Endothelial cell of umbilical vein (primary cell): ENCODE measurements at regions not wholly inside any gene's neighbourhood (a gene's known extent, or its start where the extent isn't known, plus 50 kb on each side); places are given as distances from the start of the nearest gene placed in this dataset.

Source experiments
- BruUV-seq: library from RNA; stranded (reverse); fragments of 400-500 nt; replicated peaks from 2 replicates; lab custom pipeline; 2021; lab: Mats Ljungman, UMichigan
- CTCF ChIA-PET: fragments of 300-600, 350-600 bp; sonication (Branson Sonifier 250); formaldehyde crosslinking; loops from one replicate; lab custom pipeline; 2021; ENCODE audit warnings: antibody characterized with exemption, inconsistent platforms; lab: Charles Lee
- POLR2A ChIA-PET: fragments of 300-600, 350-600 bp; sonication (Branson Sonifier 250); formaldehyde crosslinking; loops from one replicate; lab custom pipeline; 2021; ENCODE audit warnings: antibody characterized with exemption, inconsistent platforms; lab: Charles Lee
- DNase-seq: peaks from one replicate; pipeline ENCODE4 v3.0.0-alpha.2; 2011; ENCODE audit warnings: low read depth, low spot score
- FAIRE-seq: peaks from 2 replicates; lab custom pipeline; 2011; peaks lifted over from hg19 to GRCh38; lab: Jason Lieb, UNC
- H2AFZ ChIP-seq: 2 replicates; pipeline ENCODE4 v1.6.0; 2012; ENCODE audit warnings: low read depth, low read length, control low read depth, inconsistent platforms
- H3K27ac ChIP-seq: 2 replicates; pipeline ENCODE4 v1.5.1; 2011; ENCODE audit warnings: low read depth, mild to moderate bottlenecking, control low read depth, low read length, moderate library complexity; ENCODE audit not compliant: insufficient read depth
- H3K27me3 ChIP-seq, 2 experiments: 2 replicates each; pipeline versions ENCODE4 v1.6.0 to v1.6.1; 2011; ENCODE audit warnings: low read length in 2 of 2, mixed read lengths in 1 of 2; ENCODE audit not compliant: control insufficient read depth in 2 of 2, insufficient read depth in 2 of 2
- H3K36me3 ChIP-seq, 2 experiments: 2 replicates in 1 of 2; 3 replicates in 1 of 2; pipeline ENCODE4 v1.5.1; 2011; ENCODE audit warnings: low read length in 2 of 2, mild to moderate bottlenecking in 1 of 2, moderate library complexity in 1 of 2; ENCODE audit not compliant: control insufficient read depth in 2 of 2, insufficient read depth in 2 of 2; ENCODE audit errors: extremely low read depth in 1 of 2
- H3K4me1 ChIP-seq: 3 replicates; pipeline ENCODE4 v1.5.1; 2011; ENCODE audit warnings: mild to moderate bottlenecking, low read length; ENCODE audit not compliant: control insufficient read depth, insufficient read depth; ENCODE audit errors: extremely low read depth
- H3K4me2 ChIP-seq: 2 replicates; pipeline ENCODE4 v1.6.1; 2011; ENCODE audit warnings: low read length, control low read depth, mixed read lengths; ENCODE audit not compliant: insufficient read depth
- H3K4me3 ChIP-seq, 3 experiments: fragments of 200-600 bp in 1 of 3; sonication (generic), shearing (Covaris generic) in 1 of 3; replicated peaks in 1 of 3; 2 replicates each; pipeline ENCODE4 v1.5.1; 2011 to 2016; ENCODE audit warnings: control low read depth in 3 of 3, low read length in 3 of 3, mild to moderate bottlenecking in 2 of 3, inconsistent platforms in 1 of 3, low read depth in 1 of 3, moderate library complexity in 1 of 3; ENCODE audit not compliant: insufficient read depth in 1 of 3
- H3K79me2 ChIP-seq: 2 replicates; pipeline ENCODE4 v1.6.0; 2012; ENCODE audit warnings: low read length, inconsistent platforms; ENCODE audit not compliant: control insufficient read depth, insufficient read depth
- H3K9ac ChIP-seq: replicated peaks from 2 replicates; pipeline ENCODE3; 2011; ENCODE audit warnings: low read length, control low read depth; ENCODE audit not compliant: insufficient read depth; ENCODE audit errors: extremely low read depth
- H3K9me1 ChIP-seq: replicated peaks from 3 replicates; pipeline ENCODE4 v1.6.0; 2011; ENCODE audit warnings: mild to moderate bottlenecking, low read length; ENCODE audit not compliant: control insufficient read depth, insufficient read depth; ENCODE audit errors: extremely low read depth
- H3K9me3 ChIP-seq: replicated peaks from 2 replicates; pipeline ENCODE4 v1.5.1; 2012; ENCODE audit warnings: low read length, inconsistent platforms; ENCODE audit not compliant: control insufficient read depth, insufficient read depth
- H4K20me1 ChIP-seq: replicated peaks from 2 replicates; pipeline ENCODE3; 2011; ENCODE audit warnings: mild to moderate bottlenecking, low read length; ENCODE audit not compliant: control insufficient read depth, insufficient read depth; ENCODE audit errors: extremely low read depth
- CTCF ChIP-seq, 2 donors: IDR thresholded peaks; 1 replicate in 1 of 2; 2 replicates in 1 of 2; pipeline ENCODE4 v1.5.1; 2011; ENCODE audit warnings: low read length in 2 of 2, mild to moderate bottlenecking in 2 of 2, moderate library complexity in 2 of 2, control low read depth in 1 of 2, inconsistent platforms in 1 of 2, low read depth in 1 of 2; ENCODE audit not compliant: insufficient read depth in 1 of 2; ENCODE audit errors: extremely low read depth in 1 of 2
- EZH2 ChIP-seq: IDR thresholded peaks from 2 replicates; pipeline ENCODE4 v1.6.1; 2012; ENCODE audit warnings: borderline replicate concordance, low read depth, mild to moderate bottlenecking, moderate library complexity, low read length, inconsistent platforms; ENCODE audit not compliant: severe bottlenecking
- FOS ChIP-seq: IDR thresholded peaks from 2 replicates; pipeline ENCODE4 v1.6.1; 2011; ENCODE audit warnings: mild to moderate bottlenecking, low read length, moderate library complexity, borderline replicate concordance; ENCODE audit not compliant: insufficient read depth
- GATA2 ChIP-seq: IDR thresholded peaks from 2 replicates; pipeline ENCODE4 v1.7.0; 2011; ENCODE audit warnings: low read depth, mild to moderate bottlenecking, moderate library complexity, mixed read lengths, low read length; ENCODE audit not compliant: insufficient read length, insufficient read depth
- JUN ChIP-seq: IDR thresholded peaks from 2 replicates; pipeline ENCODE4 v1.6.1; 2011; ENCODE audit warnings: borderline replicate concordance, low read depth; ENCODE audit not compliant: insufficient read length, insufficient read depth
- MAX ChIP-seq: IDR thresholded peaks from 2 replicates; pipeline ENCODE4 v1.6.1; 2011; ENCODE audit not compliant: insufficient read depth, insufficient read length
- MYC ChIP-seq: IDR thresholded peaks from one replicate; pipeline ENCODE4 v1.6.1; 2011; ENCODE audit warnings: mild to moderate bottlenecking, low read depth, low read length
- POLR2A ChIP-seq: IDR thresholded peaks from 2 replicates; pipeline ENCODE4 v1.6.1; 2012; ENCODE audit warnings: low read depth, mild to moderate bottlenecking, control low read depth, low read length
- POLR2AphosphoS5 ChIP-seq: IDR thresholded peaks from 2 replicates; pipeline ENCODE4 v1.6.1; 2012; ENCODE audit warnings: low read depth, mild to moderate bottlenecking, control low read depth, low read length, moderate library complexity; ENCODE audit not compliant: insufficient read depth
- dilution Hi-C: fragments of 300-500 bp; cut with MboI; formaldehyde crosslinking; loops from one replicate; pipeline ENCODE4 v1.15.0; 2019; ENCODE audit warnings: low sequenced_read_pairs; ENCODE audit not compliant: extremely low pct_ligation_motif_present
- intact Hi-C: fragments of 100-400 bp; cut with micrococcal nuclease; formaldehyde crosslinking; loops from one replicate; pipeline ENCODE4 v1.10.0; 2022

GRCh38 chr11:23283666-23284065 is 423.4 kb upstream of the CCDC179 start:
- Histone ChIP-seq H3K4me3 (no peak overlapping the region), H3K4me1 (no peaks in the 10 kb centered on the region), H2AFZ (no peak overlapping the region), H3K36me3 (no peaks in the 10 kb centered on the region), H3K4me2 (no peak overlapping the region), H3K9me3 (no peaks in the 10 kb centered on the region), H3K27ac (no peak overlapping the region), H3K79me2 (no peaks in the 10 kb centered on the region), H3K9me1 (no peaks in the 10 kb centered on the region), H3K9ac (no peak overlapping the region), H3K27me3 (no peaks in the 10 kb centered on the region), H4K20me1 (no peaks in the 10 kb centered on the region)
- CTCF ChIA-PET = interaction anchor here (1.2 kb wide), 1 partner anchor 16 kb away, joined by 3 read pairs; no protein-coding TSS in a partner anchor
- dilution Hi-C loops (no loop called here), intact Hi-C loops (no loop called here)
- FAIRE-seq = no peak
- DNase-seq = no peak
- no TSS peak for BruUV-seq
- TF ChIP-seq MAX = no peak
- no peak for TF ChIP-seq GATA2
- no peak for TF ChIP-seq POLR2A
- TF ChIP-seq FOS = no peak
- TF ChIP-seq POLR2AphosphoS5 = no peak
- TF ChIP-seq EZH2 = no peak
- TF ChIP-seq MYC = no peak
- no peak for TF ChIP-seq JUN
- POLR2A ChIA-PET = no interaction called here

- Histone ChIP-seq H2AFZ (no peak overlapping the region), H3K9me1 (no peaks in the 10 kb centered on the region), H3K36me3 (no peaks in the 10 kb centered on the region), H3K79me2 (no peaks in the 10 kb centered on the region), H3K4me2 (no peak overlapping the region), H3K4me3 (no peak overlapping the region), H3K9me3 (no peaks in the 10 kb centered on the region), H3K4me1 (no peaks in the 10 kb centered on the region), H3K9ac (no peak overlapping the region), H3K27me3 (no peaks in the 10 kb centered on the region), H4K20me1 (no peaks in the 10 kb centered on the region), H3K27ac (no peak overlapping the region)
- TF ChIP-seq POLR2A (no peak), GATA2 (no peak), CTCF (IDR thresholded peaks at IDR 0.05; ENCODE audit: extremely low read depth in 1 of 2, insufficient read depth in 1 of 2, low read depth in 1 of 2, low read length in 2 of 2) (no peak), JUN (no peak), MAX (no peak), POLR2AphosphoS5 (no peak), FOS (no peak), MYC (no peak), EZH2 (no peak)
- BruUV-seq = no TSS peak
- ChIA-PET CTCF (interaction anchor here (0.9 to 1.7 kb wide), 2 partner anchors 12 to 256 kb away, joined by 3 read pairs; no protein-coding TSS in a partner anchor), POLR2A (no interaction called here)
- dilution Hi-C loops (no loop called here), intact Hi-C loops (no loop called here)
- no peak for DNase-seq
- no peak for FAIRE-seq
Observed at GRCh38 chr11:23284631-23285030, 424.4 kb upstream of the CCDC179 start.
